CD4-positive, alpha-beta T cell treated with Interleukin-15 for 1 hour (primary cell): ENCODE measurements at regions not wholly inside any gene's neighbourhood (a gene's known extent, or its start where the extent isn't known, plus 50 kb on each side); places are given as distances from the start of the nearest gene placed in this dataset.
"Not testable (repeated sequence)": the region's sequence is repeated elsewhere in the genome, so short reads cannot be mapped to it uniquely, and the experiment has no call there.

ENCODE experiments used
- DNase-seq: peaks from one replicate; pipeline ENCODE4 v3.0.0-alpha.2; 2020

DNA sequence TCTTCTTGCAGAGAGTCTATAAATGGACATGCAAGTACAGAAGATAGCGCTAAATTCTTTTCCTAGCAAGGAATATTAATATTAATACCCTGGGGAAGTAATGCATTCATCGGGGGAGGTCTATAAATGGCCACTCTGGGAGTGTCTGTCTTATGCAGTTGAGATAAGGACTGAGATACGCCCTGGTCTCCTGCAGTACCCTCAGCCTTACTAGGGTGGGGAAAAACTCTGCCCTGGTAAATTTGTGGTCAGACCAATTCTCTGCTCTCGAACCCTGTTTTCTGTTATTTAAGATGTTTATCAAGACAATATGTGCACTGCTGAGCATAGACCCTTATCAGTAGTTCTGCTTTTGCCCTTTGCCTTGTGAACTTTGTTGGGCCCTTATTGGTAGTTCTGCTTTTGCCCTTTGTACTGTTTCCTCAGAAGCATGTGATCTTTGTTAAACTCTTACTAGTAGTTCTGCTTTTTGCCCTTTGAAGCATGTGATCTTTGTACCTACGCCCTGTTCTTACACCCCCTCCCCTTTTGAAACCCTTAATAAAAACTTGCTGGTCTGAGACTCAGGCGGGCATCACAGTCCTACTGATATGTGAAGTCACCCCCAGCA is 1956.2 kb downstream of the PCDH9 start:
- not testable (repeated sequence) for DNase-seq

DNA sequence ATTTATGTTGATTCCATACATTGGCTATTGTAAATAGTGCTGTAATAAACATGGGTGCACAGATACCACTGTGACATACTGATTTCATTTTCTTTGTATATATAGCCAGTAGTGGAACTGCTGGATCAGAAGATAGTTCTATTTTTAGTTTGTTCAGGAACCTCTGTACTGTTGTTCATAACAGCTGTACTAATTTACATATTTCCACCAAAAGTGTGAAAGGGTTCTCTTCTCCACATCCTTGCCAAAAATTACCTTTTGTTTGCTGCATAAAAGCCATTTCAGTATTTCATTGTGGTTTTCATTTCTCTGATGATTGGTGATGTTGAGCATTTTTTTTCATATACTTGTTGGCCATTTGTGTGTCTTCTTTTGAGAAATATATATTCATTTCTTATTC is 1962.1 kb downstream of the PCDH9 start:
- no peak for DNase-seq

GRCh38 chr13:65265988-65266387 is 1964.1 kb downstream of the PCDH9 start:
- DNase-seq: no peak

- no peak for DNase-seq
These were observed 1966.1 kb downstream of the PCDH9 start for GRCh38 chr13:65264066-65264465.

- no peak for DNase-seq
These were observed 1968.9 kb downstream of the PCDH9 start for GRCh38 chr13:65260946-65261891.

DNA sequence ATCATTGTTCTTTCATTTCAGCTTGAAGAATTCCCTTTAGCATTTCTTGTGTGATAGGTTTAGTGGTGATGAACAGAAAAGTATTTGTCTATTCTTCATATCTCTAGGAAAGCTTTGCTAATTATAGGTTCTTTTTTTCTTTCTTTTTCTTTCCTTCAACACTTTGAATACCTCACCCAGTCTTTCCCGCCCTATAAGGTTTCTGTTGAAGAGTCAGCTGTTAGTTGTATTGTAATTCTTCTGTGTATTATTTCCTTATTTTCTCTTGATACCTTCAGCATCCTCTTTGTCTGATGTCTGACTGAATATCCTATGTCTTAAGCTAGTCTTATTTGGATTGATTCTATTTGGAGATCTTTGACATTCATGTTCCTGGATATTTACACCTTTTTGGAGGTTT is 1989.4 kb downstream of the PCDH9 start:
- DNase-seq: no peak

GRCh38 chr13:65236841-65237418 is 1993.2 kb downstream of the PCDH9 start:
- DNase-seq: no peak

DNA sequence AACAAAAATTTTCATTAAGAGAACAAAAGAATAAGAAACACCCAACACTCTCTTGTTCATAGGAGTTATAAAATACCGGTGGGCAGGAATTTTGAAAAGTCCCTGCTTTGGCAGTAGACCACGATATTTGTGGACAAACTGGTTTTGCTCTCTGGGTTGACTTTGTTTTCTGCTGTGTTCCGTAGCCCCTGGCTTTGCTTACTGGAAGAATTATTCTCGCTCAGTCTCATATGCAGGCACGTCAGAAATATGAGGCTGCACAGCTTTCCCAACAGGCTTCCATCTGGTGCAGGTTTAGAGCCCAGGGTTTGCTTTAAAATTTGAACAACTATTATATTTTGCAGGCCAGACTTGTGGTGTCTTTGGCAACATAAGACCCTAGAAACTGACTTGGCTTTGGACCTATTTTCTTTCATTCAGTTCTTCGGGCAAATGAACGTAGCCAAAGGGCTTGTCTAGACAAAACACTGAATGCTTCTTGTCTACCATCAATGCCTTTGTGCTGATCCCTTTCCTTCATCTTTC is 2012.6 kb downstream of the PCDH9 start:
- no peak for DNase-seq

DNA sequence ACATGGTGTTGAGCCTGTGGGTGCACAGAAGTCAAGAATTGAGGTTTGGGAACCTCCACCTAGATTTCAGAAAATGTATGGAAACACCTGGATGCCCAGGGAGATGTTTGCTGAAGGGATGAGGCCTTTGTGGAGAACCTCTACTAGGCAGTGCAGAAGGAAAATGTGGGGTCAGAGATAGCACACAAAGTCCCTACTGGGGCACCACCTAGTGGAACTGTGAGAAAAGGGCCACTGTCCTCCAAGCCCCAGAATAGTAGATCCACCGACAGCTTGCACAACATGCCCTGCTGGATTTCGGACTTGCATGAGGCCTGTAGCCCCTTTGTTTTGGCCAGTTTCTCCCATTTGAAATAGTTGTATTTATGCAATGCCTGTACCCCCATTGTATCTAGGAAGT is 2027.3 kb downstream of the PCDH9 start:
- DNase-seq: not testable (repeated sequence)

- DNase-seq: no peak
These were observed 2041.4 kb downstream of the PCDH9 start for GRCh38 chr13:65188721-65189120.

- DNase-seq: no peak
These were observed 2062.1 kb downstream of the PCDH9 start for GRCh38 chr13:65168026-65168425.

GRCh38 chr13:65166675-65167074 is 2063.5 kb downstream of the PCDH9 start:
- no peak for DNase-seq

DNA sequence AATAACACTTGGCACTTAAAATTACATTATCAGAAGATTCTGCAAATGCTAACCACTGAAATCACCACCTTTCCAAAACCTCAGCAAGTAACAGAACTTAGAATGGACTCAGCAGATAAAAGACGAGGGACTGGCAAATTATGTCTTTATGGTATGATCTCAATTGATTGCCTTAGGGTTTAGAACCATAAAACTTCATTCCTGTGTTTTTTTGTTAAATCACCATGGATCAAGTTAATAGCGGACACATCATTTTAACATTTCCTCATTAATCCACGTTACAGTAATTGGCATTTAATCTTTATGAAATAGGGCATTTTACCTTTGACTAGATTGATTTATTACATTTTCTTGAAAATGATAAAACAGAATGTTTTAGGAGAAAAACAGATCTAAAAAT is 2070.3 kb downstream of the PCDH9 start:
- DNase-seq: no peak

DNA sequence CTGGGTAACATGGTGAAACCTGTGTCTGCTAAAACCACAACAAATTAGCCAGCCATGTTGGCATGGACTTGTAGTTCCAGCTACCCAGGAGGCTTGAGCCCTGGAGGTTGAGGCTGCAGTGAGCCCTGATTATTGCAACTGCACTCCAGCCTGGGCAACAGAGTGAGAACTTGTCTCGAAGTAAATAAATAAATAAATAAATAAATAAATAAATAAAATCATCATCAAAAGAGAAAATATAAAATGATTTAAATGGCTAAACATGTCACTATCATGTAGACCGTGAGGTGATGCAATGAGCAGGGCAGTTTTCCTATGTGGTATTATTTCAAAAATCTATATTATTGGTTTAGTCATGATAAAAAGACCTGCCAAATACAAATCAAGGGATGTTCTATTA is 2074.3 kb downstream of the PCDH9 start:
- DNase-seq: no peak

- no peak for DNase-seq
These were observed 2075.3 kb downstream of the PCDH9 start for GRCh38 chr13:65154661-65155447.

- no peak for DNase-seq
These were observed 2080.4 kb downstream of the PCDH9 start for GRCh38 chr13:65149687-65150086.

GRCh38 chr13:65143920-65144319 is 2086.2 kb downstream of the PCDH9 start:
- no peak for DNase-seq

DNA sequence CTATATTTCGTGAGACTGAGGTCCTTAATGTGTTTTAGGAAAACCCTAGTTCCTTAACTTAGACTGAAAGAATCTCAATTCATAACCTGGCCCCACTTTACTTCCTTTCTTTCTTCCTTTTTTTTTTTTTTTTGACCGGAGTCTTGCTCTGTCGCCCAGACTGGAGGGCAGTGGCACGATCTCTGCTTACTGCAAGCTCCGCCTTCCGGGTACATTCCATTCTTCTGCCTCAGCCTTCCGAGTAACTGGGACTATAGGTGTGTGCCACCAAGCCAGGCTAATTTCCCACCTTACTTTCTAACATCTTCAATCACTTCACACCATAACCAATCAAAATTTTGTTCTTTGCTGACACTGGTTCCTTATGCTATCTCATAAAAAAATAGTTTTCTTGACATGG is 2097.0 kb downstream of the PCDH9 start:
- DNase-seq: no peak

DNA sequence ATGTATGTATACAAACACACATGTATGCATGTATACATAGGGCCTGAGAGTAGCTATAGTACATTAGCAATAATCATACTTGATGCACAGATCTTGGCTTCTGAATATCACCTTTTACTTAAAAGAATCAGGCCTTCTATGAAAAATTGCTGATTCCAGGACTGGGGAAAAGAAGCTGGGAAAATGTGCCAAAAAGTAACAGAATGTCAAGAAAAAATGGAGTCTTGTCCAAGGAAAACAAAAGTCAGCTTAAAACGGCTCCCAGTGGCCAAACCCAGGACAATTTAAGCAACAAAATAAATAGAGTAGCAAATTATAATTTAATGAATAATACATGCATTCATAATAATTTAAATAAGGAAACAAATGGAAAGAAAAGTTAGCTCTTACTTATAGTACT is 2104.9 kb downstream of the PCDH9 start:
- DNase-seq: no peak

DNA sequence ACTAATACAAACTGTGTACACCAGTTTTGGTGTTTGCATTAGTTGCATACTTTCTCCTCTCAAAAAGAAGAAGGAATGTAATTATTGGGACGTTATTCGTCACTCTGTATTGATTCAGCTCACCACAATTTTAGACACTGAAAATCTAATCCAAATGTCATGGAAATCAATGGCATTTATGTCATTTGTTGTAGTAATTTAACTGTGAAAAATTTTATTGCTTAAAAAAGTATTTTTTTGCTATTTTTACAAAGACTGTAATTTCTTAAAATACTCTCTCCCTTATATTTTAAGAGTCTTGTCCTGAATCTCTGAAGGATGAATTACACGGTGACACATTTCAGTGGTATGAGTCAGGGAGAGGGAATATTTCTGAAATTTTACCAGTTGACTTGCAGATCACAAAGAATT is 2117.6 kb downstream of the PCDH9 start:
- DNase-seq: no peak

DNA sequence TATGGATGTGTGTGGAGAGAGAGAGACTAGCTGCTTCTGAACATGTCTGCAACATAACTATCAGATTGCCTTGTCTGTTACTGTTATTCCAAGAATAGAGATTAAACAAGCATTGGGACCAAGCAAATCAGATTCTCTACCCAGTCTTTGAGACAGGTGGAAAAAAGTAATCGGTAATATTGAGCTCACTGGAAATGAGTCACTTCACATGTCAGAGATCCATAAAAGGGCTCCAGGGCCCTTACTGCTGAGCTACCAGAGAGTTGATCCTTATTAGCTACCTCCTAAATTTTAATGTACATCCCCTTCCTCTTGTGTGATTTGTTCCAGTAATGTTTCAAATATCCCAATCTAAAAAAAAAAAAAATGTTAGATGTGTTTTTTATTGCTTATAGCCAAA is 2118.0 kb downstream of the PCDH9 start:
- DNase-seq: no peak

DNA sequence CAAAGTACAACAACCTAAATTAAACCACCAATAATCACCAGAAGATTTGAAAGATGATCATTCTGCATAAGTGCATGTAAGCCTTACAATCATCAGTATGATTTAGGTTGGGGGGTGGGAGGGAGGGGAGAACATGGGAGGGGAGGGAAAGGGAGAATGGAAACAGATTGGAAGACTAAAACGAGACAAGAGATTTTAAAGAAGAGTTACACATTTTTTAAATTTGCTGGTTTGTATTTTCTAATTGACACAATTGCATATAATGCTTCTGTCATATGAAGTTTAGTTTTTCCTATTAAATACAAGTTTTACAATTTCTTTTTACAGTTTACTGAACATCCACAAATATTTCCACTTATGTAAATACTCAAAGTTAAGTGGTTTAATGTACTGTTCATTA is 2118.9 kb downstream of the PCDH9 start:
- DNase-seq: no peak

- DNase-seq: not testable (repeated sequence)
These were observed 2125.7 kb downstream of the PCDH9 start for GRCh38 chr13:65104436-65104835.
